ENCODE measurements at regions not wholly inside any gene's neighbourhood (a gene's known extent, or its start where the extent isn't known, plus 50 kb on each side); places are given as distances from the start of the nearest gene placed in this dataset.

GRCh38 chr7:101146-102046, 91.0 kb upstream of the FAM20C start (continued):
- TF ChIP-seq HMGXB4 (CRISPR knock-in tag; IDR thresholded peaks at IDR 0.05; ENCODE audit: borderline replicate concordance) (no peak), CTCF (IDR thresholded peaks at IDR 0.05) (no peak)

GRCh38 chr7:102047-102711, 90.2 kb upstream of the FAM20C start:
- ATAC-seq (no peak), FAIRE-seq (no peak), DNase-seq (ENCODE audit: low read depth in 1 of 2, low spot score in 1 of 2) (no peak)
- WGBS (ENCODE audit: missing lambda C conversion rate): 60% methylated on average over 12 of the region's 13 CpGs
- no peak overlapping the region for H3K4me3 ChIP-seq
- no peak for TF ChIP-seq PHF8 (IDR thresholded peaks at IDR 0.05; ENCODE audit: borderline replicate concordance, low read depth)
- TF ChIP-seq CBX8 (IDR thresholded peaks at IDR 0.05): no peak
- TF ChIP-seq HES2 (IDR thresholded peaks at IDR 0.05): no peak
- no peak for TF ChIP-seq HDAC2 (IDR thresholded peaks at IDR 0.05)
- TF ChIP-seq ZSCAN20 (CRISPR knock-in tag; IDR thresholded peaks at IDR 0.05): no peak
- TF ChIP-seq RAD21 (conservative IDR thresholded peaks at IDR 0.05 in 1 of 2, IDR thresholded peaks at IDR 0.05 in 1 of 2): no peak
- TF ChIP-seq CHD4 (IDR thresholded peaks at IDR 0.05; ENCODE audit: borderline replicate concordance): no peak
- no peak for TF ChIP-seq CTCF (IDR thresholded peaks at IDR 0.05)
- no peak for TF ChIP-seq POLR2A (IDR thresholded peaks at IDR 0.05; ENCODE audit: low read length)
- TF ChIP-seq KDM1A (IDR thresholded peaks at IDR 0.05; ENCODE audit: low read depth): no peak
- no peak for TF ChIP-seq MAX (IDR thresholded peaks at IDR 0.05)
- TF ChIP-seq GATA3 (IDR thresholded peaks at IDR 0.05; ENCODE audit: borderline replicate concordance): no peak
- TF ChIP-seq ATOH8 (CRISPR knock-in tag; IDR thresholded peaks at IDR 0.05; ENCODE audit: low read depth): no peak
- no peak for TF ChIP-seq ZNF302 (CRISPR knock-in tag; IDR thresholded peaks at IDR 0.05)
- no peak for TF ChIP-seq EHF (CRISPR knock-in tag; IDR thresholded peaks at IDR 0.05)
- no peak overlapping the region for H3K4me2 ChIP-seq
- CTCF ChIA-PET: no interaction called here
- no peak overlapping the region for H3K27ac ChIP-seq
- POLR2A ChIA-PET: no interaction called here
- no peaks in the 10 kb centered on the region; the same call in 2 of the 3 replicates for H3K4me1 ChIP-seq
- H3K9me3 ChIP-seq: 0 out of 3 replicates have a peak, but pooled peaks cover 2% of the 10 kb centered on the region
